ENCODE measurements at regions not wholly inside any gene's neighbourhood (a gene's known extent, or its start where the extent isn't known, plus 50 kb on each side); places are given as distances from the start of the nearest gene placed in this dataset.
A peak's percentile ranks its signal among the peaks of the same experiment; 100 is the strongest.

GRCh38 chr1:209134001-209134400 is 449.5 kb upstream of the CAMK1G start:
- Histone ChIP-seq H3K79me2 (replicated peaks; ENCODE audit: insufficient read depth) (no peaks in the 10 kb centered on the region), H3K4me1 (ENCODE audit: insufficient read depth) (peaks cover 11% of the 10 kb centered on the region), H3K27me3 (ENCODE audit: insufficient read depth) (no peaks in the 10 kb centered on the region), H4K20me1 (replicated peaks; ENCODE audit: insufficient read depth) (no peaks in the 10 kb centered on the region), H3K27ac (ENCODE audit: low read depth) (no peak overlapping the region), H3K9me2 (ENCODE audit: insufficient read depth) (0 out of 2 replicates have a peak, but pooled peaks cover 4% of the 10 kb centered on the region), H3K4me3 (no peak overlapping the region), H3K4me2 (no peak overlapping the region), H3F3A (replicated peaks; ENCODE audit: low read depth) (no peaks in the 10 kb centered on the region), H2AFZ (peak overlapping the region; percentile 28; the same call in 1 of the 2 replicates), H3K36me3 (ENCODE audit: insufficient read depth) (no peaks in the 10 kb centered on the region; the same call in 1 of the 2 replicates)
- peaks cover 11% of the 10 kb centered on the region for H3K27me3 Mint-ChIP-seq (ENCODE audit: insufficient read depth, low read depth, poor library complexity)
- H3K27ac Mint-ChIP-seq = no peak overlapping the region
- H3K4me1 Mint-ChIP-seq = peaks cover 16% of the 10 kb centered on the region
- H3K36me3 Mint-ChIP-seq (ENCODE audit: low read depth) = peaks cover 20% of the 10 kb centered on the region
- no peak for TF ChIP-seq EZH2 (IDR thresholded peaks at IDR 0.05; ENCODE audit: low read depth, unreplicated experiment)
- no peak for TF ChIP-seq ZNF331 (CRISPR knock-in tag; IDR thresholded peaks at IDR 0.05; ENCODE audit: low read depth)
- no peak for TF ChIP-seq ZNF114 (CRISPR knock-in tag; IDR thresholded peaks at IDR 0.05)
- no peak for TF ChIP-seq JUNB (IDR thresholded peaks at IDR 0.05; ENCODE audit: unreplicated experiment)
- no peak for TF ChIP-seq STAT1 (IDR thresholded peaks at IDR 0.05; ENCODE audit: unreplicated experiment)
- TF ChIP-seq, protein P1, sequence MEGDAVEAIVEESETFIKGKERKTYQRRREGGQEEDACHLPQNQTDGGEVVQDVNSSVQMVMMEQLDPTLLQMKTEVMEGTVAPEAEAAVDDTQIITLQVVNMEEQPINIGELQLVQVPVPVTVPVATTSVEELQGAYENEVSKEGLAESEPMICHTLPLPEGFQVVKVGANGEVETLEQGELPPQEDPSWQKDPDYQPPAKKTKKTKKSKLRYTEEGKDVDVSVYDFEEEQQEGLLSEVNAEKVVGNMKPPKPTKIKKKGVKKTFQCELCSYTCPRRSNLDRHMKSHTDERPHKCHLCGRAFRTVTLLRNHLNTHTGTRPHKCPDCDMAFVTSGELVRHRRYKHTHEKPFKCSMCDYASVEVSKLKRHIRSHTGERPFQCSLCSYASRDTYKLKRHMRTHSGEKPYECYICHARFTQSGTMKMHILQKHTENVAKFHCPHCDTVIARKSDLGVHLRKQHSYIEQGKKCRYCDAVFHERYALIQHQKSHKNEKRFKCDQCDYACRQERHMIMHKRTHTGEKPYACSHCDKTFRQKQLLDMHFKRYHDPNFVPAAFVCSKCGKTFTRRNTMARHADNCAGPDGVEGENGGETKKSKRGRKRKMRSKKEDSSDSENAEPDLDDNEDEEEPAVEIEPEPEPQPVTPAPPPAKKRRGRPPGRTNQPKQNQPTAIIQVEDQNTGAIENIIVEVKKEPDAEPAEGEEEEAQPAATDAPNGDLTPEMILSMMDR (conservative IDR thresholded peaks at IDR 0.05; ENCODE audit: low read depth in 2 of 2) = no peak
- TF ChIP-seq POLR2AphosphoS5 (IDR thresholded peaks at IDR 0.05; ENCODE audit: low read depth) = no peak
- TF ChIP-seq NANOG (IDR thresholded peaks at IDR 0.05; ENCODE audit: borderline replicate concordance) = no peak
- no peak for TF ChIP-seq CREB1 (CRISPR knock-in tag; IDR thresholded peaks at IDR 0.05; ENCODE audit: low read depth)
- TF ChIP-seq ETS1 (IDR thresholded peaks at IDR 0.05) = no peak
- no peak for TF ChIP-seq EZH2phosphoT487 (IDR thresholded peaks at IDR 0.05; ENCODE audit: unreplicated experiment)
- TF ChIP-seq, protein P2, sequence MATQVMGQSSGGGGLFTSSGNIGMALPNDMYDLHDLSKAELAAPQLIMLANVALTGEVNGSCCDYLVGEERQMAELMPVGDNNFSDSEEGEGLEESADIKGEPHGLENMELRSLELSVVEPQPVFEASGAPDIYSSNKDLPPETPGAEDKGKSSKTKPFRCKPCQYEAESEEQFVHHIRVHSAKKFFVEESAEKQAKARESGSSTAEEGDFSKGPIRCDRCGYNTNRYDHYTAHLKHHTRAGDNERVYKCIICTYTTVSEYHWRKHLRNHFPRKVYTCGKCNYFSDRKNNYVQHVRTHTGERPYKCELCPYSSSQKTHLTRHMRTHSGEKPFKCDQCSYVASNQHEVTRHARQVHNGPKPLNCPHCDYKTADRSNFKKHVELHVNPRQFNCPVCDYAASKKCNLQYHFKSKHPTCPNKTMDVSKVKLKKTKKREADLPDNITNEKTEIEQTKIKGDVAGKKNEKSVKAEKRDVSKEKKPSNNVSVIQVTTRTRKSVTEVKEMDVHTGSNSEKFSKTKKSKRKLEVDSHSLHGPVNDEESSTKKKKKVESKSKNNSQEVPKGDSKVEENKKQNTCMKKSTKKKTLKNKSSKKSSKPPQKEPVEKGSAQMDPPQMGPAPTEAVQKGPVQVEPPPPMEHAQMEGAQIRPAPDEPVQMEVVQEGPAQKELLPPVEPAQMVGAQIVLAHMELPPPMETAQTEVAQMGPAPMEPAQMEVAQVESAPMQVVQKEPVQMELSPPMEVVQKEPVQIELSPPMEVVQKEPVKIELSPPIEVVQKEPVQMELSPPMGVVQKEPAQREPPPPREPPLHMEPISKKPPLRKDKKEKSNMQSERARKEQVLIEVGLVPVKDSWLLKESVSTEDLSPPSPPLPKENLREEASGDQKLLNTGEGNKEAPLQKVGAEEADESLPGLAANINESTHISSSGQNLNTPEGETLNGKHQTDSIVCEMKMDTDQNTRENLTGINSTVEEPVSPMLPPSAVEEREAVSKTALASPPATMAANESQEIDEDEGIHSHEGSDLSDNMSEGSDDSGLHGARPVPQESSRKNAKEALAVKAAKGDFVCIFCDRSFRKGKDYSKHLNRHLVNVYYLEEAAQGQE (IDR thresholded peaks at IDR 0.05; ENCODE audit: unreplicated experiment) = no peak
- TF ChIP-seq, protein P3, sequence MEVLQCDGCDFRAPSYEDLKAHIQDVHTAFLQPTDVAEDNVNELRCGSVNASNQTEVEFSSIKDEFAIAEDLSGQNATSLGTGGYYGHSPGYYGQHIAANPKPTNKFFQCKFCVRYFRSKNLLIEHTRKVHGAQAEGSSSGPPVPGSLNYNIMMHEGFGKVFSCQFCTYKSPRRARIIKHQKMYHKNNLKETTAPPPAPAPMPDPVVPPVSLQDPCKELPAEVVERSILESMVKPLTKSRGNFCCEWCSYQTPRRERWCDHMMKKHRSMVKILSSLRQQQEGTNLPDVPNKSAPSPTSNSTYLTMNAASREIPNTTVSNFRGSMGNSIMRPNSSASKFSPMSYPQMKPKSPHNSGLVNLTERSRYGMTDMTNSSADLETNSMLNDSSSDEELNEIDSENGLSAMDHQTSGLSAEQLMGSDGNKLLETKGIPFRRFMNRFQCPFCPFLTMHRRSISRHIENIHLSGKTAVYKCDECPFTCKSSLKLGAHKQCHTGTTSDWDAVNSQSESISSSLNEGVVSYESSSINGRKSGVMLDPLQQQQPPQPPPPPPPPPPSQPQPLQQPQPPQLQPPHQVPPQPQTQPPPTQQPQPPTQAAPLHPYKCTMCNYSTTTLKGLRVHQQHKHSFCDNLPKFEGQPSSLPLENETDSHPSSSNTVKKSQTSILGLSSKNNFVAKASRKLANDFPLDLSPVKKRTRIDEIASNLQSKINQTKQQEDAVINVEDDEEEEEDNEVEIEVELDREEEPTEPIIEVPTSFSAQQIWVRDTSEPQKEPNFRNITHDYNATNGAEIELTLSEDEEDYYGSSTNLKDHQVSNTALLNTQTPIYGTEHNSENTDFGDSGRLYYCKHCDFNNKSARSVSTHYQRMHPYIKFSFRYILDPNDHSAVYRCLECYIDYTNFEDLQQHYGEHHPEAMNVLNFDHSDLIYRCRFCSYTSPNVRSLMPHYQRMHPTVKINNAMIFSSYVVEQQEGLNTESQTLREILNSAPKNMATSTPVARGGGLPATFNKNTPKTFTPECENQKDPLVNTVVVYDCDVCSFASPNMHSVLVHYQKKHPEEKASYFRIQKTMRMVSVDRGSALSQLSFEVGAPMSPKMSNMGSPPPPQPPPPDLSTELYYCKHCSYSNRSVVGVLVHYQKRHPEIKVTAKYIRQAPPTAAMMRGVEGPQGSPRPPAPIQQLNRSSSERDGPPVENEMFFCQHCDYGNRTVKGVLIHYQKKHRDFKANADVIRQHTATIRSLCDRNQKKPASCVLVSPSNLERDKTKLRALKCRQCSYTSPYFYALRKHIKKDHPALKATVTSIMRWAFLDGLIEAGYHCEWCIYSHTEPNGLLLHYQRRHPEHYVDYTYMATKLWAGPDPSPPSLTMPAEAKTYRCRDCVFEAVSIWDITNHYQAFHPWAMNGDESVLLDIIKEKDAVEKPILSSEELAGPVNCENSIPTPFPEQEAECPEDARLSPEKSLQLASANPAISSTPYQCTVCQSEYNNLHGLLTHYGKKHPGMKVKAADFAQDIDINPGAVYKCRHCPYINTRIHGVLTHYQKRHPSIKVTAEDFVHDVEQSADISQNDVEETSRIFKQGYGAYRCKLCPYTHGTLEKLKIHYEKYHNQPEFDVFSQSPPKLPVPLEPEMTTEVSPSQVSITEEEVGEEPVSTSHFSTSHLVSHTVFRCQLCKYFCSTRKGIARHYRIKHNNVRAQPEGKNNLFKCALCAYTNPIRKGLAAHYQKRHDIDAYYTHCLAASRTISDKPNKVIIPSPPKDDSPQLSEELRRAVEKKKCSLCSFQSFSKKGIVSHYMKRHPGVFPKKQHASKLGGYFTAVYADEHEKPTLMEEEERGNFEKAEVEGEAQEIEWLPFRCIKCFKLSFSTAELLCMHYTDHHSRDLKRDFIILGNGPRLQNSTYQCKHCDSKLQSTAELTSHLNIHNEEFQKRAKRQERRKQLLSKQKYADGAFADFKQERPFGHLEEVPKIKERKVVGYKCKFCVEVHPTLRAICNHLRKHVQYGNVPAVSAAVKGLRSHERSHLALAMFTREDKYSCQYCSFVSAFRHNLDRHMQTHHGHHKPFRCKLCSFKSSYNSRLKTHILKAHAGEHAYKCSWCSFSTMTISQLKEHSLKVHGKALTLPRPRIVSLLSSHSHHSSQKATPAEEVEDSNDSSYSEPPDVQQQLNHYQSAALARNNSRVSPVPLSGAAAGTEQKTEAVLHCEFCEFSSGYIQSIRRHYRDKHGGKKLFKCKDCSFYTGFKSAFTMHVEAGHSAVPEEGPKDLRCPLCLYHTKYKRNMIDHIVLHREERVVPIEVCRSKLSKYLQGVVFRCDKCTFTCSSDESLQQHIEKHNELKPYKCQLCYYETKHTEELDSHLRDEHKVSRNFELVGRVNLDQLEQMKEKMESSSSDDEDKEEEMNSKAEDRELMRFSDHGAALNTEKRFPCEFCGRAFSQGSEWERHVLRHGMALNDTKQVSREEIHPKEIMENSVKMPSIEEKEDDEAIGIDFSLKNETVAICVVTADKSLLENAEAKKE (CRISPR knock-in tag; IDR thresholded peaks at IDR 0.05) = no peak
- peaks cover 20% of the 10 kb centered on the region for H3K9me3 Mint-ChIP-seq
- no peak for ATAC-seq
- no peak overlapping the region for H3K4me3 Mint-ChIP-seq
- no peak for DNase-seq (ENCODE audit: low spot score)

Measured in GM23338 (cell line).